PC-3 (cell line): ENCODE measurements at regions not wholly inside any gene's neighbourhood (a gene's known extent, or its start where the extent isn't known, plus 50 kb on each side); places are given as distances from the start of the nearest gene placed in this dataset.

ENCODE experiments used
- EZH2 ChIP-seq: fragments of 300-600 bp; sonication (generic); IDR thresholded peaks from one replicate; pipeline ENCODE4 v1.6.1; 2017; ENCODE audit warnings: antibody characterized with exemption, mild to moderate bottlenecking, low read length; ENCODE audit not compliant: unreplicated experiment
- EZH2phosphoT487 ChIP-seq: fragments of 300-600 bp; sonication (generic); IDR thresholded peaks from 2 replicates; pipeline ENCODE4 v1.6.1; 2018; ENCODE audit warnings: mild to moderate bottlenecking, antibody characterized with exemption, low read length, borderline replicate concordance
- TF ChIP-seq, protein P1 (sequence below): fragments of 300-600 bp; sonication (generic); conservative IDR thresholded peaks from 2 replicates; pipeline ENCODE4 v1.5.1; 2017; ENCODE audit warnings: antibody characterized with exemption, low read depth, mild to moderate bottlenecking, low read length

DNA sequence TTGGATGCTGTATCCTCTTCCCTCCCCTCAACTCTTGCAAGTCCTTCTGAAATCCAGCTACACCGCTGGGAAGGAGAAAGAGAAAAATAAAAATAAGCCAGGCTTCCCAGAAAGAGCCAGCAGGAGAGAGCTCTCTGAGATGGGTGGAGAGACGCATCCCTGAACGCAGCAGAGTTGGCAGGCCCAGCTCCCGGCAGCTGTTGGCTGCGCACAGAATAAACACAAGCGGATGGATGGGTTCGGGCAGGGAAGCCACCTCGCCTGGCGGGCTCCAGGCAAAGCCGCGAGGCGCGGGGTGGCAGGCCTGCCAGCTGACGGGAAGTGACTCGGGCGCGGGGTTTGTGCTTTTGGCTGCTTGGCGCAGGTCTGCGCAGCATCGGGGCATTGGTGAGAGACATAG is 537.7 kb downstream of the MIAT start:
- TF ChIP-seq, protein P1, sequence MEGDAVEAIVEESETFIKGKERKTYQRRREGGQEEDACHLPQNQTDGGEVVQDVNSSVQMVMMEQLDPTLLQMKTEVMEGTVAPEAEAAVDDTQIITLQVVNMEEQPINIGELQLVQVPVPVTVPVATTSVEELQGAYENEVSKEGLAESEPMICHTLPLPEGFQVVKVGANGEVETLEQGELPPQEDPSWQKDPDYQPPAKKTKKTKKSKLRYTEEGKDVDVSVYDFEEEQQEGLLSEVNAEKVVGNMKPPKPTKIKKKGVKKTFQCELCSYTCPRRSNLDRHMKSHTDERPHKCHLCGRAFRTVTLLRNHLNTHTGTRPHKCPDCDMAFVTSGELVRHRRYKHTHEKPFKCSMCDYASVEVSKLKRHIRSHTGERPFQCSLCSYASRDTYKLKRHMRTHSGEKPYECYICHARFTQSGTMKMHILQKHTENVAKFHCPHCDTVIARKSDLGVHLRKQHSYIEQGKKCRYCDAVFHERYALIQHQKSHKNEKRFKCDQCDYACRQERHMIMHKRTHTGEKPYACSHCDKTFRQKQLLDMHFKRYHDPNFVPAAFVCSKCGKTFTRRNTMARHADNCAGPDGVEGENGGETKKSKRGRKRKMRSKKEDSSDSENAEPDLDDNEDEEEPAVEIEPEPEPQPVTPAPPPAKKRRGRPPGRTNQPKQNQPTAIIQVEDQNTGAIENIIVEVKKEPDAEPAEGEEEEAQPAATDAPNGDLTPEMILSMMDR: no peak
- no peak for TF ChIP-seq EZH2
- TF ChIP-seq EZH2phosphoT487: no peak
